MM.1S (cell line): ENCODE measurements at regions not wholly inside any gene's neighbourhood (a gene's known extent, or its start where the extent isn't known, plus 50 kb on each side); places are given as distances from the start of the nearest gene placed in this dataset.

Experiments
- DNase-seq: peaks from one replicate; pipeline ENCODE4 v3.0.0-alpha.2; 2015
- H2AFZ ChIP-seq: fragments of 300-600 bp; sonication (generic); 2 replicates; pipeline ENCODE4 v1.6.0; 2016; ENCODE audit warnings: antibody characterized with exemption, low read length
- H3F3A ChIP-seq: fragments of 300-600 bp; sonication (generic); 2 replicates; pipeline ENCODE4 v1.6.1; 2016; ENCODE audit warnings: mild to moderate bottlenecking, antibody characterized with exemption, low read length, moderate library complexity, mixed read lengths; ENCODE audit not compliant: insufficient read depth
- H3K27ac ChIP-seq: fragments of 300-600 bp; sonication (generic); 2 replicates; pipeline ENCODE4 v1.5.1; 2016; ENCODE audit warnings: mild to moderate bottlenecking, low read length
- H3K27me3 ChIP-seq: fragments of 300-600 bp; sonication (generic); replicated peaks from 2 replicates; pipeline ENCODE4 v1.6.0; 2016; ENCODE audit warnings: low read length; ENCODE audit not compliant: insufficient read depth
- H3K36me3 ChIP-seq: fragments of 300-600 bp; sonication (generic); replicated peaks from 2 replicates; pipeline ENCODE4 v1.6.1; 2016; ENCODE audit warnings: mild to moderate bottlenecking, low read length, mixed read lengths; ENCODE audit not compliant: insufficient read depth
- H3K4me1 ChIP-seq: fragments of 300-600 bp; sonication (generic); 2 replicates; pipeline ENCODE4 v1.6.1; 2016; ENCODE audit warnings: low read length, mixed read lengths
- H3K4me2 ChIP-seq: fragments of 300-600 bp; sonication (generic); 2 replicates; pipeline ENCODE4 v1.6.0; 2016; ENCODE audit warnings: low read depth, low read length
- H3K4me3 ChIP-seq: fragments of 300-600 bp; sonication (generic); 2 replicates; pipeline ENCODE4 v1.5.1; 2016; ENCODE audit warnings: low read length, mixed read lengths
- H3K79me2 ChIP-seq: fragments of 300-600 bp; sonication (generic); 2 replicates; pipeline ENCODE4 v1.6.1; 2016; ENCODE audit warnings: mixed run types, low read length, mixed read lengths
- H3K9ac ChIP-seq: fragments of 300-600 bp; sonication (generic); 2 replicates; pipeline ENCODE4 v1.6.1; 2016; ENCODE audit warnings: low read length, mixed read lengths
- H3K9me2 ChIP-seq: fragments of 300-600 bp; sonication (generic); replicated peaks from 2 replicates; pipeline ENCODE4 v1.6.1; 2016; ENCODE audit warnings: mild to moderate bottlenecking, low read length, mixed read lengths; ENCODE audit not compliant: insufficient read depth
- H3K9me3 ChIP-seq: fragments of 300-600 bp; sonication (generic); replicated peaks from 2 replicates; pipeline ENCODE4 v1.6.1; 2016; ENCODE audit warnings: mild to moderate bottlenecking, low read length, mixed read lengths; ENCODE audit not compliant: insufficient read depth
- H4K20me1 ChIP-seq: fragments of 300-600 bp; sonication (generic); 2 replicates; pipeline ENCODE4 v1.6.1; 2016; ENCODE audit warnings: mild to moderate bottlenecking, low read length, moderate library complexity, mixed read lengths; ENCODE audit not compliant: insufficient read depth
- EZH2 ChIP-seq: fragments of 300-600 bp; sonication (generic); optimal IDR thresholded peaks from 2 replicates; pipeline ENCODE3; 2017; ENCODE audit warnings: low read depth, mild to moderate bottlenecking, antibody characterized with exemption, low read length, mixed read lengths
- EZH2phosphoT487 ChIP-seq: fragments of 300-600 bp; sonication (generic); IDR thresholded peaks from 2 replicates; pipeline ENCODE4 v1.6.1; 2018; ENCODE audit warnings: antibody characterized with exemption, low read length
- TF ChIP-seq, protein P1 (sequence below): fragments of 300-600 bp; sonication (generic); IDR thresholded peaks from 2 replicates; pipeline ENCODE4 v1.5.1; 2016; ENCODE audit warnings: antibody characterized with exemption, low read length, mixed read lengths

DNA sequence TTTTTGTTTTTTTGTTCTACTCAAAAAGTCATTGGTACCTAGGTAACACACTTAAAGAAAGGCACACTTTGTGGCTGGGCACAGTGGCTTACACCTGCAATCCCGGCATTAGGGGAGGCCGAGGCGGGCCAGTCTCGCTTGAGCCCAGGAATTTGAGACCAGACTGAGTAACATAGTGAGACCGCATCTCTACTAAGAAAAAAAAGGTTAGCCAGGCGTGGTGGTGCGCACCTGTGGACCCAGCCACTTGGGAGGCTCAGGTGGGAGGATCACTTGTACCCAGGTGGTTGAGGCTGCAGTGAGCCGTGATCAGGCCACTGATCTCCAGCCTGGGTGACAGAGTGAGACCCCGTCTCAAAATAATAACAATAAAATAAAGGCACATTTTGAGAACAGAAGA, 67.4 kb upstream of the BHLHE23 start:
- Histone ChIP-seq H3K79me2 (no peaks in the 10 kb centered on the region), H3K4me1 (no peaks in the 10 kb centered on the region), H3K4me2 (no peak overlapping the region), H3K9ac (no peak overlapping the region), H3K27ac (no peak overlapping the region), H3K9me2 (no peaks in the 10 kb centered on the region), H3K27me3 (peaks cover 89% of the 10 kb centered on the region), H3K4me3 (no peak overlapping the region), H2AFZ (no peak overlapping the region), H3K9me3 (0 out of 2 replicates have a peak, but pooled peaks cover 3% of the 10 kb centered on the region), H3K36me3 (no peaks in the 10 kb centered on the region), H3F3A (no peaks in the 10 kb centered on the region), H4K20me1 (no peaks in the 10 kb centered on the region)
- TF ChIP-seq EZH2 (no peak), EZH2phosphoT487 (no peak)
- TF ChIP-seq, protein P1, sequence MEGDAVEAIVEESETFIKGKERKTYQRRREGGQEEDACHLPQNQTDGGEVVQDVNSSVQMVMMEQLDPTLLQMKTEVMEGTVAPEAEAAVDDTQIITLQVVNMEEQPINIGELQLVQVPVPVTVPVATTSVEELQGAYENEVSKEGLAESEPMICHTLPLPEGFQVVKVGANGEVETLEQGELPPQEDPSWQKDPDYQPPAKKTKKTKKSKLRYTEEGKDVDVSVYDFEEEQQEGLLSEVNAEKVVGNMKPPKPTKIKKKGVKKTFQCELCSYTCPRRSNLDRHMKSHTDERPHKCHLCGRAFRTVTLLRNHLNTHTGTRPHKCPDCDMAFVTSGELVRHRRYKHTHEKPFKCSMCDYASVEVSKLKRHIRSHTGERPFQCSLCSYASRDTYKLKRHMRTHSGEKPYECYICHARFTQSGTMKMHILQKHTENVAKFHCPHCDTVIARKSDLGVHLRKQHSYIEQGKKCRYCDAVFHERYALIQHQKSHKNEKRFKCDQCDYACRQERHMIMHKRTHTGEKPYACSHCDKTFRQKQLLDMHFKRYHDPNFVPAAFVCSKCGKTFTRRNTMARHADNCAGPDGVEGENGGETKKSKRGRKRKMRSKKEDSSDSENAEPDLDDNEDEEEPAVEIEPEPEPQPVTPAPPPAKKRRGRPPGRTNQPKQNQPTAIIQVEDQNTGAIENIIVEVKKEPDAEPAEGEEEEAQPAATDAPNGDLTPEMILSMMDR: no peak
- DNase-seq: no peak

- TF ChIP-seq EZH2phosphoT487 (no peak), EZH2 (no peak)
- TF ChIP-seq, protein P1: no peak
- no peaks in the 10 kb centered on the region for H3K9me2 ChIP-seq
- H3K27ac ChIP-seq: no peak overlapping the region
- no peak overlapping the region for H2AFZ ChIP-seq
- H3K4me1 ChIP-seq: no peaks in the 10 kb centered on the region
- H3K79me2 ChIP-seq: no peaks in the 10 kb centered on the region
- H4K20me1 ChIP-seq: no peaks in the 10 kb centered on the region
- H3K9ac ChIP-seq: no peak overlapping the region
- H3F3A ChIP-seq: no peaks in the 10 kb centered on the region
- H3K9me3 ChIP-seq: 0 out of 2 replicates have a peak, but pooled peaks cover 3% of the 10 kb centered on the region
- DNase-seq: no peak
- no peak overlapping the region for H3K4me2 ChIP-seq
- H3K4me3 ChIP-seq: no peak overlapping the region
- H3K27me3 ChIP-seq: peaks cover 89% of the 10 kb centered on the region
- H3K36me3 ChIP-seq: no peaks in the 10 kb centered on the region
Observed at GRCh38 chr20:63073738-63074065, 66.9 kb upstream of the BHLHE23 start.

GRCh38 chr20:63072991-63073737, 66.4 kb upstream of the BHLHE23 start:
- H3K9ac ChIP-seq: no peak overlapping the region
- H3K4me2 ChIP-seq: no peak overlapping the region
- no peaks in the 10 kb centered on the region for H4K20me1 ChIP-seq
- H3K36me3 ChIP-seq: no peaks in the 10 kb centered on the region
- no peak for DNase-seq
- H3F3A ChIP-seq: no peaks in the 10 kb centered on the region
- no peaks in the 10 kb centered on the region for H3K9me2 ChIP-seq
- no peak overlapping the region for H2AFZ ChIP-seq
- H3K27ac ChIP-seq: no peak overlapping the region
- TF ChIP-seq EZH2: no peak
- TF ChIP-seq, protein P1: no peak
- no peak for TF ChIP-seq EZH2phosphoT487
- H3K4me1 ChIP-seq: no peaks in the 10 kb centered on the region
- H3K9me3 ChIP-seq: 0 out of 2 replicates have a peak, but pooled peaks cover 3% of the 10 kb centered on the region
- H3K79me2 ChIP-seq: no peaks in the 10 kb centered on the region
- no peak overlapping the region for H3K4me3 ChIP-seq
- peaks cover 86% of the 10 kb centered on the region for H3K27me3 ChIP-seq
